H1 (cell line): ENCODE measurements at regions not wholly inside any gene's neighbourhood (a gene's known extent, or its start where the extent isn't known, plus 50 kb on each side); places are given as distances from the start of the nearest gene placed in this dataset.

Experiments
- CBX5 ChIP-seq: fragments of 300-800, 300-1000 bp; sonication (generic); IDR thresholded peaks from 2 replicates; pipeline ENCODE4 v1.7.1; 2016; ENCODE audit warnings: antibody characterized with exemption, low read length, low read depth
- E2F6 ChIP-seq: IDR thresholded peaks from 2 replicates; pipeline ENCODE4 v1.6.1; 2012; ENCODE audit warnings: inconsistent platforms
- EP300 ChIP-seq, 2 experiments: IDR thresholded peaks; 1 replicate in 1 of 2; 2 replicates in 1 of 2; pipeline ENCODE4 v1.6.1; 2011 to 2012; ENCODE audit warnings: low read depth in 2 of 2, low read length in 2 of 2, mild to moderate bottlenecking in 2 of 2, borderline replicate concordance in 1 of 2, inconsistent platforms in 1 of 2, moderate library complexity in 1 of 2
- TCF12 ChIP-seq: IDR thresholded peaks from 2 replicates; pipeline ENCODE4 v1.6.1; 2011; ENCODE audit warnings: low read depth, mild to moderate bottlenecking, low read length

- TF ChIP-seq EP300 (IDR thresholded peaks at IDR 0.05; ENCODE audit: borderline replicate concordance in 1 of 2, low read depth in 2 of 2, low read length in 2 of 2): no peak
- TF ChIP-seq CBX5: no peak
- no peak for TF ChIP-seq TCF12
- no peak for TF ChIP-seq E2F6
Measured at GRCh38 chr1:220974431-220974830, 95.2 kb downstream of the HLX start (continued).
